ENCODE measurements at regions not wholly inside any gene's neighbourhood (a gene's known extent, or its start where the extent isn't known, plus 50 kb on each side); places are given as distances from the start of the nearest gene placed in this dataset.

- DNase-seq (ENCODE audit: low read depth in 1 of 2, low spot score in 1 of 2), result no peak
These were observed 69.9 kb upstream of the KLF7 start for GRCh38 chr2:207235621-207236020.

DNA sequence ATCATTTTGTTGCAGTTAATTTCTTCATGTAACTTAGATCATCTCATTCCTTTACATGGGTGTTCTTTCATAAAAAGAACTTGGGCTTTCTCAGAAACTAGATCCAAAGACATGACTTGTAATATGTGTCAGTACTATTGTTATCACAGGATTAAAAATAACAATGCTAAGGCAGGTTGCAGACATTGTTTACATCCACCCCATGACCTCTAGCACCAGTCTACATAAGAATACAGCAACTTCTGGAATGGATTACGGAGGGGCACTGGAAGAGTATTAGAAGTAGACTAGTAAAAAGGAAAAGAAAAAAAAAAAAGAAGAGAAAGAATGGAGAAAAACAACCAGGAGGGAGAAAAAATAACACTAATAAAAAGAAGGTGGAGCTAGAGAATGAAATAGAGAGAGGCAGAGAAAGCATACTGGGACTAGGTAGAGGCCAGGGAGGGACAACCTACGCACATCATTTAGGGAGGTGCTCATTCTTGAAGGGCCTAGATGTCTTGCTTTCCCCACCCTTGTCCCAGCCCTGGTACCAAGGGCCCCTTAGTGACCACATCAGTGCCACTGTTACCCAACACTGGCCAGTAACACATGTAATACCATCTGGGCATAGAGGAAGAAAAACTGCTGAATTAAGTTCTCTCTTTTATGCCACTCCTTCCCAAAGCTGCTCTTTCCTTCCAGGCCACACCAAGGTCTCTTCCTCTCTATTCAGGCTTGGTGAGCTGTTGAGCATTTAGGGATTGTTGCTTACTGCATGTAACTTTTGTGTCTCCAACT is 70.6 kb upstream of the KLF7 start:
- DNase-seq (ENCODE audit: low read depth in 1 of 2, low spot score in 1 of 2), result no peak

DNA sequence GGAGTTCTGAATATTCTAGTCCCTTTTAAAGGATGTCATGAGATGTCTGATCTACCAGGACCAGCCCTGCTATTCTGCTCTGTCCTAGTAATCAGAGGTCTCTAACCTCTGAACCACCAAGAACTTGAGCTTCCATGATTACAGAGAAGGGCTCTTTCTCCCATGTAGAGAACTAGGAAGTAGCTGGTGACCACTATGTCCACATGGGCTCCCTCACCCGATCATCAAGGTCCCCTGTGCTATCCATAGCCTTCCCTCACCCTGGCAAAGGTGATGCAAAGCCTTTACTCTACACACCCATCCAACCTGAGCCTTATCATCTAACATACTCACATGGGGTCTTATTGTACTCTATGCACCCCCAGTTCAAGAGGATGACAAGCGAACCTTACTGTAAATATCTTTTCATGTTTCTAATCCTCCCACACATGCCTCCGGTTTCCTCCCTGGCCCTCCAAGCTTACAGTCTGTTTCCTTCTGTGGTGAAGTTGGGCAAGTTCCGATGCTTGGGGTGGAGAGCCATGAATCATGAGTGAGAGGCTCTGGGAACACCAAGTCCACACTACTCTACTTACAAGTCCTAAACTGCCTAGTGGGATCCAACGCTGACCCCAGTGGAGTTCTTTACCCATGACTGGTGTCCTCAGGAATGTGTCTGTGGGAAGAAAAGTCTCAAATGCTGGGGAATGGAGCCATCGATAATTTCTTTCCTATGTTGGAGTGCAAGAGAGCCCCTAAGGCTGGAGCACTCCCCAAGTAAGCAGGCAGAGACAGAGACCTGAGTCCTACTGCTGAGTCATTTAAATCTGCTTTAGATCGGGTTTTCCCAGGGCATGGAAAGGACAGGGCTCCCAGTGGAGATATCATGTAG is 73.3 kb upstream of the KLF7 start:
- DNase-seq (ENCODE audit: low read depth in 1 of 2, low spot score in 1 of 2), result no peak

DNA sequence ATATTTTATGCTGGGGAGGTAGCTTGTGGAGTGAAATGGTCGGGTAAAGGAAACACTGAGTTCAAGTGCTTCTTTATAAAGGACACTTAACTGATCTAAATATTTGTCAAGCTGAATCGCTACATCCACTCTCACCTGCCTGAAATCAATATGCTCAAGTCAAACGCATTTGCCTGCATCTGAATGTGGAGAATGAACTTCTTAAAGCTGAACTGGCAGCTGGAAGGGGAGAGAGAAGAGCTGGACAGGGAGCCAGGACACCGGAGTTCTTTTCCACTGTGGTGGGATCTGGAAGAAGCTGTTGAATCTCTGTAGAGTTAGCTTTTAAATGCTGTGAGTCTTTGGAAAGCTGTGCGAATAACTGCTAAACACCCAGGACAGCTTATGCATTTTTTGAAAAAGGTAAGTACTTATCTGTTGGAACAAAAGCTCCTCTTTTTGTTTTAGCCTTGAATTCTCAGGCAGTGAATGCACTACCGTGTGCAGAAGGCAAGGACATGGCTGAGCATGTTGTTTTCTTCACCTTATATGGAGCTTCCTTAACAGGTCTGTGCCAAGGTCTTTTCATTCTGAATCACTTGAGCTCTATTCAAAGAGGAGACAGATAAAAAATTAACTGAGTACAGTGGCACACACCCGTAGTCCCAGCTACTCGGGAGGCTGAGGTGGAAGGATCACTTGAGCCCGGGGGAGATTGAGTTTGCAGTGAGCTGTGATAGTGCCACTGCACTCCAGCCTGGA is 74.2 kb upstream of the KLF7 start:
- no peak for DNase-seq (ENCODE audit: low read depth in 1 of 2, low spot score in 1 of 2)

- no peak for DNase-seq (ENCODE audit: low read depth in 1 of 2, low spot score in 1 of 2)
These were observed 74.9 kb upstream of the KLF7 start for GRCh38 chr2:207240649-207241048.

DNA sequence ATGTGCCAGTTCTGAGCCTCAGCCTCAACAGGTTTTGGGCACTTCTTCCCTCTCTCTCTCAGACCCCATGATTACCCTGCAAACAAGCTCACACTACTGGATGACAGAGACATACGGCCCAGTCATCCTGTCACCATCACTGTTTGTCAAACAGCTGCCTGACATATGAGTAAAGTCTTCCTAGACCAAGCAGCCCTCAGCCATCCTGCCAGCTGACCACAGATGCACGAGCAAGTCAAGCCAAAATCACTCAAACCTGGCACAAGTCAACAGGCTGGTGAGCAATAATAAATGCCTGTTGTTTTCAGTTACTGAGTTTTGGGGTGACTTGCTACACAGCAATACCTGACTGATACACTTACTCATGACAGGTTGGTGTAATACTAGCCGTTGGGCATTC is 75.5 kb upstream of the KLF7 start:
- DNase-seq (ENCODE audit: low read depth in 1 of 2, low spot score in 1 of 2), result no peak

DNA sequence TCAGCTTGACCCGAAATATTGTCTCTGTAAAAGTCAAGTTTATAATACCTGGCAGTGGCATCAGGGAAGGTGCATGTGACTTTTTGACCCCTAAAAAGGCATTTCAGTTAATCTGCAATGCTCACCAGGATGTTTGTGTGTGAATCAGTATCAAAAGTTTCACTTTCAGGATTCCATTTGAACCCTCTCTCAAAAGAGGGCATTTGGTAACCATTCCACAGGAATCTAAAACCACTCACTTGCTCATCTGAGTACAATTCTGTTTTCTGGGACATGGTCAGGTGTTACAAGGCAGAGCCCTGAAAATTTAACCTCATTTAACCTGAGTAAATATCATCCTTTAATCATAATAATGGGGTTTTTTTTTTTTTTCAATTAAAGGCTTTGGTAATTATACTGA is 77.9 kb upstream of the KLF7 start:
- DNase-seq (ENCODE audit: low read depth in 1 of 2, low spot score in 1 of 2), result no peak

GRCh38 chr2:207244971-207245925 is 79.5 kb upstream of the KLF7 start:
- no peak for DNase-seq (ENCODE audit: low read depth in 1 of 2, low spot score in 1 of 2)

DNA sequence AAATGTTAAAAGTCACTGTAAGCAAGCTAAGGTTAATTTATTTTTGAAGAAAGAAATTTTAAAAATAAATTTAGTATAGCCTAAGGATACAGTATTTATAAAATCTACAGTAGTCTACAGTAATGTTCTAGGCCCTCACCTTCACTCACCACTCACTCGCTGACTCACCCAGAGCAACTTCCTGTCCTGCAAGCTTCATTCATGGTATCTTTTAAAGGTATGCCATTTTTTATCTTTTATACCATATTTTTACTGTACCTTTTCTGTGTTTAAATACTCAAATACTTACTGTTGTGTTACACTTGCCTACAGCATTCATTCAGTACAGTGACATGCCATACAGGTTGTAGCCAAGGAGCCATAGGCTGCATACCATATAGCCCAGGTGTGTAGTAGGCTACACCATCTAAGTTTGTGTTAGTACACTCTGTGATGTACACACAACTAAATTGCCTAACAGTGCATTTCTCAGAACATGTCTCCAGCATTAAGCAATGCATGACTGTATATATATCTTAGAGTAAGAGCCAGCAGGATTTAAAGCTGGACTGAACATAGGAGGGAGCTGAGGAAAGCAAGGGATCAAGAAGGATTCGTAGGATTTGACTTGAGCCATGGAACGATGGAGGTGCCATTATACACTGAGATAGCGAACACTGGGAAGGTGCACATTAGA is 83.1 kb upstream of the KLF7 start:
- no peak for DNase-seq (ENCODE audit: low read depth in 1 of 2, low spot score in 1 of 2)

- no peak for DNase-seq (ENCODE audit: low read depth in 1 of 2, low spot score in 1 of 2)
These were observed 85.3 kb upstream of the KLF7 start for GRCh38 chr2:207251022-207251421.

DNA sequence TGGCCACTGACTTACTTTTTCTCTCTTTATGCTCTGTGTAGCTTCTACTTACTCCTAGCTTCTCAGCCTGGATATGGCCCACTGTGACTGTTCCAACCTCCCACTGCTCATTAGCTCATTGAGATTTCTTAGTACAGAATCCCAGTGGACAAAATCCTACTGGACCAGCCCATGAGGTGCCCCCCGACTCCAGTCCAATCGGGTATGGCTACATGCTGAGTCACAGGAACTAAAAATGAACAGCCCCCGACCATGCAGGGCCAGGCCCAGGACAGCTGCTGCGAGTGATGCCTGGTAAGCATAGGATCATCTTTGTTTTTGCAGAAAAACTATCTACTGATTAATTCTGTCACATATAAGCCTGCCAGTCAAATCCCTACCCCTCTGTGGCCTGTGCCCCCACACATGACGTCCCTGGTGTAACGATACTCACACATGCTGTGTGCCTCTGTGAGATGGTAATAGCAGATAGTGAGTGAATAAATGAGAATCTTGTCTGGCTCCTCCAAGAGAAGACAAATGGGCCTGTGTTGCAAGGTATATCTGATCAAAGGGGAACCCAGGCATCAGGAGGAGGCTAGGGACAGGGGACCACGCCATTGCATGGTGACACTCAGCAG is 85.9 kb upstream of the KLF7 start:
- no peak for DNase-seq (ENCODE audit: low read depth in 1 of 2, low spot score in 1 of 2)

- no peak for DNase-seq (ENCODE audit: low read depth in 1 of 2, low spot score in 1 of 2)
These were observed 86.7 kb upstream of the KLF7 start for GRCh38 chr2:207252416-207252815.

DNA sequence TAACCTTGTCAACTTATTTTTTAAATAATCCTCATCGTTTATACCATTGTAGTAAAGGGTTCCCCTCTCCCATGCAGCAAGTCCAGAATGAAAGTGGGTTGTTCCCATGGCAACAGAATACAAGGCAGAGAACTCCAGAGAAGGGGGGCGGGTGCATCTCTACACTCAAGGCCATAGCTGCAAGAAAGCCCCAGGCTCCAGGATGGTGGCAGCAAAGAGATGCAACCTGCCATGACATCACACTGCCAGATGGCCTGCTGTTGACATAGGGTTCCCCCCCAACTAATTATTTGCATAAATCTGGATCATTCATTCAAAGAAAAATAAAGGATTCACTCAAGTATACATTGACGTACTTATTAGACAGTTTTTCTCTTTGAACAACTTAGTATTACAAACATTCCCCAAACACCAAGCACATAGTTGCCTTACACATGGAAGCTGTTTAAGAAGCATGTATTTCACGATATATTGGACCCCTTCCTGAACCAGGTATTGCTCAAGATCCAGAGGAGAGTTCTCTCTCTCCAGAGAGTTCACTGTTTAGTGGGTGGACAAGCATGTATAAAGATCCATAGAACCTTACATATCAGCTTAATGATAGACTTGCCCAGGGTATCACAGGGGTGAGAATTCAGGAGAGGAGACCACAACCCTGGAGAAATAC is 87.4 kb upstream of the KLF7 start:
- no peak for DNase-seq (ENCODE audit: low read depth in 1 of 2, low spot score in 1 of 2)

- DNase-seq (ENCODE audit: low read depth in 1 of 2, low spot score in 1 of 2), result no peak
These were observed 88.1 kb upstream of the KLF7 start for GRCh38 chr2:207253666-207254345.

DNA sequence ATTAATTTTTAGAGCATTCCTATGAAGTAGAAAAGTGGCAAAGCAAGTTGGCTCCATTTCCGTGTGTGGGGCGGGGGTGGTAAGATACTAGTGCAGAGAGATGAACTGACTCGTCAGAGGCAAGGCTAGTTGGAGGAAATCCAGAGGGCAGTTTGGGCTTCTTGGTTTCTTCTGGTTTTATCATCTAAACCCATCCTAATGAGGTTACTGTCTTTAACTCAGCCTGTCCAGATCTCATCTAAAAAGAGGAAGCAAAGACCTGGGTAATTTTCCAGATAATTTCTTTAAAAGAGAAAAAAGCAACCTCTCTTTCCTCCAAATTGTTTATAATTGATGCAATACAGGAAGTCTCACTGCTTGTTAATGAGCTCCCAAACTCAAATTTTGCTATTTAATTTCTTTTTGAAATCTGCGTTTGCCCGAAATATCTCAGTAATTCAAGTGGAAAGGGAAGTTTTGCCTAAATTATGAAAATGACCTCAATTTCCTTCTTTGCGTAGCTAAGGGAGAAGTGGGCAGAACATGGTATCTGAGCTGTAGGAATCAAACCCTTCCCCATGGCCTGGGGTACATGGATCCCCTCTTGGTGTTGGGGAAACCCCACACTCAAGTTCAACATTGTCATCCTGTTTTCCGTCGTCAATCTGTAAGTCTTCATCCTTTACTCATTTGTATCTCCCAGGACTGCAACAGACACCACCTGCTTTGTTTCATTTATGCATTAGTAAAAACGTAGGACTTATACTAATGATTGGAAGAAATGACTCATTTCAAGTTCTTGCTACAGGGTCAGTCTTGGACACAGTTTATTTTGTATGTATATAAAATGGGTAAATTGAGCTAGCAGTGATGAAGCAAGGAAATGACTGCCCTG is 89.1 kb upstream of the KLF7 start:
- no peak for DNase-seq (ENCODE audit: low read depth in 1 of 2, low spot score in 1 of 2)

DNA sequence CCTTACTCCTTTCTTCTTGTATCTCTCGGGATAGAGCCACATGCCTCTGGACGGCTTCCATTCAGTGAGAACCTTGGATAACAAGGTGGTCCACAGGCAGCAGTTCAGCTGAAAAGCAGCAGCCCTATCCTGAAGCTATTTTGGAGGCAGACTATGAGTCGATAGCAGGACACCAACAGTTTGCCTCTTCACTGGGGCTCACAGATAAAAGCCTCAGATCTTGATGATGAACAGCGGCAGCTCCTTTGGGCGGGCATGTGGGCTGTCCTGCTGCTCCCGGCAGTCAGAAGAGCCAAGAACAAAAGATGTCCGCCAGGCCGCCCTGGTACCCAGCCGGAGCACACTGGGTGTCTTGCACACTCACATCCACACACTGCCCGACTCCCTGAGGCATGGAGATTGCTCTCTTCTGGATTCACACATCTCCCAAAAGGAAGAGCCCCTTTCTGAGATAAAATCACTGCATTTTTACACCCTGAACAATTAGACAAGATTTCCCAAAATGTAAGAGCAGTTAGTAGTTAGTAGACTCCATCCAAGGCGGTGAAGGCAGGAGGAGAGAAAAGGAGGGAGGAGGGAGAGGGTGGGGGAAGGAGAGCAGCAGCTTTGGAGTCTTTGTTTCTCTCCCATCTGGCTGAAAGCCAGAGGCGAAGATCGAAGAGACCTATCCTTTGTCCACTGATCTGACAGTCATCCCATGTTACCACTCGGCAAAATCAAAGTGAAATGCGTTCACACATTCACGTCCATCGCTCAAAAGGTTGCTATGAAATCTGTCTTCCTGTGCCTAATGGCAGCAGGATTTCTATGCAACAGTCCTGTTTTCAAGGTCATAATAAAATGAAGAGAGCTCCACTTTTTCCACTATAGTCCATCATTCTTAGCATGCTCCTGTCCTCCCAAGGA is 90.1 kb upstream of the KLF7 start:
- DNase-seq (ENCODE audit: low read depth in 1 of 2, low spot score in 1 of 2), result no peak
